ENCODE measurements at regions not wholly inside any gene's neighbourhood (a gene's known extent, or its start where the extent isn't known, plus 50 kb on each side); places are given as distances from the start of the nearest gene placed in this dataset.
A peak's percentile ranks its signal among the peaks of the same experiment; 100 is the strongest.

- Histone ChIP-seq H3K4me3 (no peak overlapping the region), H3K27me3 (peaks cover 27% of the 10 kb centered on the region), H3K9ac (no peak overlapping the region), H3K4me1 (peaks cover 13% of the 10 kb centered on the region), H4K20me1 (ENCODE audit: low read depth) (no peaks in the 10 kb centered on the region), H3K27ac (no peak overlapping the region), H3K4me2 (no peak overlapping the region), H2AFZ (replicated peaks) (no peak overlapping the region), H3K9me3 (ENCODE audit: low read depth) (no peaks in the 10 kb centered on the region), H3F3A (ENCODE audit: low read depth) (no peaks in the 10 kb centered on the region), H3K36me3 (no peaks in the 10 kb centered on the region), H3K79me2 (ENCODE audit: low read depth) (no peaks in the 10 kb centered on the region)
- H3K36me3 Mint-ChIP-seq = no peaks in the 10 kb centered on the region
- TF ChIP-seq CTCF (IDR thresholded peaks at IDR 0.05) (no peak), EZH2phosphoT487 (IDR thresholded peaks at IDR 0.05) (no peak), EZH2 (IDR thresholded peaks at IDR 0.05) (no peak)
- peaks cover 22% of the 10 kb centered on the region for H3K4me1 Mint-ChIP-seq
- H3K27ac Mint-ChIP-seq = peak overlapping the region; percentile 21
- no peaks in the 10 kb centered on the region for H3K9me3 Mint-ChIP-seq
- H3K4me3 Mint-ChIP-seq = no peak overlapping the region
- DNase-seq (ENCODE audit: low spot score) = no peak
- no peaks in the 10 kb centered on the region for H3K27me3 Mint-ChIP-seq (ENCODE audit: insufficient read depth, low read depth)
These were observed 350.0 kb upstream of the MANEA start for GRCh38 chr6:95227351-95227750.

- no peaks in the 10 kb centered on the region for H3K27me3 Mint-ChIP-seq (ENCODE audit: insufficient read depth, low read depth)
- Histone ChIP-seq H4K20me1 (ENCODE audit: low read depth) (no peaks in the 10 kb centered on the region), H3K9me3 (ENCODE audit: low read depth) (no peaks in the 10 kb centered on the region), H3K27me3 (peaks cover 27% of the 10 kb centered on the region), H3F3A (ENCODE audit: low read depth) (no peaks in the 10 kb centered on the region), H3K4me3 (peak overlapping the region; percentile 0), H3K36me3 (no peaks in the 10 kb centered on the region), H3K4me2 (peak overlapping the region; percentile 30), H2AFZ (replicated peaks) (peak overlapping the region; percentile 66), H3K79me2 (ENCODE audit: low read depth) (no peaks in the 10 kb centered on the region), H3K9ac (no peak overlapping the region), H3K27ac (no peak overlapping the region), H3K4me1 (peaks cover 13% of the 10 kb centered on the region)
- no peaks in the 10 kb centered on the region for H3K9me3 Mint-ChIP-seq
- peak; percentile 20 for DNase-seq (ENCODE audit: low spot score)
- H3K27ac Mint-ChIP-seq = peak overlapping the region; percentile 93
- peak overlapping the region; percentile 70 for H3K4me3 Mint-ChIP-seq
- peaks cover 22% of the 10 kb centered on the region for H3K4me1 Mint-ChIP-seq
- TF ChIP-seq CTCF (IDR thresholded peaks at IDR 0.05) (no peak), EZH2 (IDR thresholded peaks at IDR 0.05) (no peak), EZH2phosphoT487 (IDR thresholded peaks at IDR 0.05) (no peak)
- H3K36me3 Mint-ChIP-seq = no peaks in the 10 kb centered on the region
These were observed 348.7 kb upstream of the MANEA start for GRCh38 chr6:95228636-95229035.

GRCh38 chr6:95230071-95230740, 347.1 kb upstream of the MANEA start:
- Histone ChIP-seq H3K79me2 (ENCODE audit: low read depth) (no peaks in the 10 kb centered on the region), H3K9ac (no peak overlapping the region), H2AFZ (replicated peaks) (no peak overlapping the region), H3K4me1 (peaks cover 13% of the 10 kb centered on the region), H3K4me3 (no peak overlapping the region), H3K36me3 (no peaks in the 10 kb centered on the region), H3K27ac (no peak overlapping the region), H4K20me1 (ENCODE audit: low read depth) (no peaks in the 10 kb centered on the region), H3K4me2 (no peak overlapping the region), H3K27me3 (peaks cover 27% of the 10 kb centered on the region), H3K9me3 (ENCODE audit: low read depth) (no peaks in the 10 kb centered on the region), H3F3A (ENCODE audit: low read depth) (no peaks in the 10 kb centered on the region)
- Mint-ChIP-seq H3K4me3 (no peak overlapping the region), H3K4me1 (peaks cover 22% of the 10 kb centered on the region), H3K36me3 (no peaks in the 10 kb centered on the region), H3K27me3 (ENCODE audit: insufficient read depth, low read depth) (no peaks in the 10 kb centered on the region), H3K27ac (no peak overlapping the region), H3K9me3 (no peaks in the 10 kb centered on the region)
- TF ChIP-seq CTCF (IDR thresholded peaks at IDR 0.05) (no peak), EZH2 (IDR thresholded peaks at IDR 0.05) (no peak), EZH2phosphoT487 (IDR thresholded peaks at IDR 0.05) (no peak)
- DNase-seq (ENCODE audit: low spot score) = no peak

All from neural progenitor cell (in vitro differentiated cells).